ENCODE measurements at regions not wholly inside any gene's neighbourhood (a gene's known extent, or its start where the extent isn't known, plus 50 kb on each side); places are given as distances from the start of the nearest gene placed in this dataset.

DNA sequence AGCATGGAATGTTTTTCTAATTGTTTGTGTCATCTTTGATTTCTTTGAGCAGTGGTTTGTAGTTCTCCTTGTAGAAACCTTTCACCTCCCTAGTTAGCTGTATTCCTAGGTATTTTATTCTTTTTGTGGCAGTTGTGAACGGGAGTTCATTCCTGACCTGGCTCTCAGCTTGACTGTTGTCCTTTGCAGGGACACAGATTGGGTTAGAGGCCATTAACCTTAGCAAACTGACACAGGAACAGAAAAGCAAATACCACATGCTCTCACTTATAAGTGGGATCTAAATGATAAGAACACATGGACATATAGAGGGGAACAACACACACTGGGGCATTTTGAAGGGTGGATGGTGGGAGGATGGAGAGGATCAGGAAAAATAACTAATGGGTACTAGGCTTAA is 52.2 kb upstream of the RORA start:
- no peak overlapping the region for H3K4me3 ChIP-seq (ENCODE audit: low read depth, low read length)
- TF ChIP-seq, protein P1, sequence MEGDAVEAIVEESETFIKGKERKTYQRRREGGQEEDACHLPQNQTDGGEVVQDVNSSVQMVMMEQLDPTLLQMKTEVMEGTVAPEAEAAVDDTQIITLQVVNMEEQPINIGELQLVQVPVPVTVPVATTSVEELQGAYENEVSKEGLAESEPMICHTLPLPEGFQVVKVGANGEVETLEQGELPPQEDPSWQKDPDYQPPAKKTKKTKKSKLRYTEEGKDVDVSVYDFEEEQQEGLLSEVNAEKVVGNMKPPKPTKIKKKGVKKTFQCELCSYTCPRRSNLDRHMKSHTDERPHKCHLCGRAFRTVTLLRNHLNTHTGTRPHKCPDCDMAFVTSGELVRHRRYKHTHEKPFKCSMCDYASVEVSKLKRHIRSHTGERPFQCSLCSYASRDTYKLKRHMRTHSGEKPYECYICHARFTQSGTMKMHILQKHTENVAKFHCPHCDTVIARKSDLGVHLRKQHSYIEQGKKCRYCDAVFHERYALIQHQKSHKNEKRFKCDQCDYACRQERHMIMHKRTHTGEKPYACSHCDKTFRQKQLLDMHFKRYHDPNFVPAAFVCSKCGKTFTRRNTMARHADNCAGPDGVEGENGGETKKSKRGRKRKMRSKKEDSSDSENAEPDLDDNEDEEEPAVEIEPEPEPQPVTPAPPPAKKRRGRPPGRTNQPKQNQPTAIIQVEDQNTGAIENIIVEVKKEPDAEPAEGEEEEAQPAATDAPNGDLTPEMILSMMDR (conservative IDR thresholded peaks at IDR 0.05; ENCODE audit: low read depth, low read length): no peak
- no peak for DNase-seq (ENCODE audit: low read depth)

Data from choroid plexus epithelial cell (primary cell).